ENCODE measurements at regions not wholly inside any gene's neighbourhood (a gene's known extent, or its start where the extent isn't known, plus 50 kb on each side); places are given as distances from the start of the nearest gene placed in this dataset.

DNA sequence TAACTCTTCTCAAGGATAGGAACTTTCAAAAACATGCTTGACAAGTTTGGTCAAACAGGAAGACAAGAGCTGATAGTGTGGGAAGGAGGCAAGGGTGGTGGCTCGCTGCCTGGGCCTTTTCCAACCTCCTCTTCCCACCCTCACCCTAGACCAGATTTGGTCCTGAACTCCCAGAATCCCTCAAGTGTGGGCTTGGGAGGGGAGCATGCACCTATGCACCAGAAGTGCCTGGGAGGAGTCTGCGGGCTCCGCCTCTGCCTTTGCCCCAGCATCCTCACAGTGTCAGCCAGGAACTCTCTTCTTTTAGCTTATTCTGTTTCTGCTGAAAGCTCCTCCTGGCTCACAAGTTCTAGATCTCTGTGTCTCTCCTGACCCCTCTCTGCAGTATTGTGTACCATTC is 126.2 kb upstream of the MRPS22 start:
- DNase-seq: no peak
- Histone ChIP-seq H3K27me3 (no peaks in the 10 kb centered on the region), H3K27ac (no peak overlapping the region), H3K4me3 (no peak overlapping the region), H3K9me3 (no peaks in the 10 kb centered on the region), H3K36me3 (ENCODE audit: low read depth, missing control alignments) (no peaks in the 10 kb centered on the region), H3K4me1 (no peaks in the 10 kb centered on the region)
- intact Hi-C loops (cut with DNase I; ENCODE audit: low total_unique reads): no loop called here
- WGBS, 2 donors: 97 to 100% methylated on average over 2 to 3 of the region's 3 CpGs
- TF ChIP-seq, protein P1, sequence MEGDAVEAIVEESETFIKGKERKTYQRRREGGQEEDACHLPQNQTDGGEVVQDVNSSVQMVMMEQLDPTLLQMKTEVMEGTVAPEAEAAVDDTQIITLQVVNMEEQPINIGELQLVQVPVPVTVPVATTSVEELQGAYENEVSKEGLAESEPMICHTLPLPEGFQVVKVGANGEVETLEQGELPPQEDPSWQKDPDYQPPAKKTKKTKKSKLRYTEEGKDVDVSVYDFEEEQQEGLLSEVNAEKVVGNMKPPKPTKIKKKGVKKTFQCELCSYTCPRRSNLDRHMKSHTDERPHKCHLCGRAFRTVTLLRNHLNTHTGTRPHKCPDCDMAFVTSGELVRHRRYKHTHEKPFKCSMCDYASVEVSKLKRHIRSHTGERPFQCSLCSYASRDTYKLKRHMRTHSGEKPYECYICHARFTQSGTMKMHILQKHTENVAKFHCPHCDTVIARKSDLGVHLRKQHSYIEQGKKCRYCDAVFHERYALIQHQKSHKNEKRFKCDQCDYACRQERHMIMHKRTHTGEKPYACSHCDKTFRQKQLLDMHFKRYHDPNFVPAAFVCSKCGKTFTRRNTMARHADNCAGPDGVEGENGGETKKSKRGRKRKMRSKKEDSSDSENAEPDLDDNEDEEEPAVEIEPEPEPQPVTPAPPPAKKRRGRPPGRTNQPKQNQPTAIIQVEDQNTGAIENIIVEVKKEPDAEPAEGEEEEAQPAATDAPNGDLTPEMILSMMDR (IDR thresholded peaks at IDR 0.05): no peak
- TF ChIP-seq POLR2A (IDR thresholded peaks at IDR 0.05): no peak

DNA sequence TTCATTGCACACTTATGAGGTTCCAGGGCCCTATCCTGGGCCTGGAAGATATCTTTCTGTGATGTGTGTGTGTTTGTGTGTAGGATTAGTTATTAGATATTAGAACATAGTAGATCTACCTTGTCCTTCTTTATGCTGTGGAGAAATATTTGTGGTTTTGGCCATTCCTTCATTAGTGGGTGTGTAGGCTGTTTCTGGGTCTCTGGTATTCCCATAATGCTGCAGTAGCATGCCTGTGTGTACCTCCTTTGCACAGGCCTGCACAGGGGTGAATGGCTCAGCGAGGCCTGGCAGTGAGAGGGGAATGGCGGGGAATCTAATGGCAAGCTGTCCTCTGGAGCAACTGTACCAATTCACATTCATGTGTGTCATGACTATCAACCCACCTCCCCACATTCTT is 125.8 kb upstream of the MRPS22 start:
- TF ChIP-seq, protein P1 (IDR thresholded peaks at IDR 0.05): no peak
- no peak for TF ChIP-seq POLR2A (IDR thresholded peaks at IDR 0.05)
- intact Hi-C loops (cut with DNase I; ENCODE audit: low total_unique reads): no loop called here
- no peaks in the 10 kb centered on the region for H3K27me3 ChIP-seq
- no peaks in the 10 kb centered on the region for H3K9me3 ChIP-seq
- H3K4me1 ChIP-seq: no peaks in the 10 kb centered on the region
- 93 to 95% methylated on average over 2 of the region's 2 CpGs for WGBS, 2 donors
- no peaks in the 10 kb centered on the region for H3K36me3 ChIP-seq (ENCODE audit: low read depth, missing control alignments)
- no peak for DNase-seq
- no peak overlapping the region for H3K27ac ChIP-seq
- H3K4me3 ChIP-seq: no peak overlapping the region

DNA sequence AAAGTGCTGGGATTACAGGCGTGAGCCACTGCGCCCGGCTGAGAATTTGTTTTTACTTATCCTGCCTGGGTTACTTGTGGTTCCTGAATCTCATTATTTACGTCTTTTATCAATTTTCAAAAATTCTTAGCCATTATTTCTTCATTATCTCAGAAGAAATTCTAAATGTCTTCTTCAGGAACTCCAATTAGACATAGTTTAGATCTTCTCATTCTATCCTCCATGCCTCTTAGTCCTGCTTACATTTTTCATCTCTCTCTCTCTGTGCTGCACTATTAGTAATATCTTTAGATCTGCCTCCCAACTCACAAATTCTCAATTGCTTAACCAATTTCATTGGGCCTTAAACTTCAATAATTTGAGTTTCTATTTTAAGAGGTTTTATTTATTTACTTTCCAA is 124.4 kb upstream of the MRPS22 start:
- Histone ChIP-seq H3K27ac (no peak overlapping the region), H3K27me3 (no peaks in the 10 kb centered on the region), H3K9me3 (no peaks in the 10 kb centered on the region), H3K4me3 (no peak overlapping the region), H3K36me3 (ENCODE audit: low read depth, missing control alignments) (no peaks in the 10 kb centered on the region), H3K4me1 (no peaks in the 10 kb centered on the region)
- WGBS, 2 donors: 96 to 98% methylated on average over 4 of the region's 4 CpGs
- no peak for TF ChIP-seq POLR2A (IDR thresholded peaks at IDR 0.05)
- TF ChIP-seq, protein P1 (IDR thresholded peaks at IDR 0.05): no peak
- DNase-seq: no peak
- intact Hi-C loops (cut with DNase I; ENCODE audit: low total_unique reads): no loop called here

DNA sequence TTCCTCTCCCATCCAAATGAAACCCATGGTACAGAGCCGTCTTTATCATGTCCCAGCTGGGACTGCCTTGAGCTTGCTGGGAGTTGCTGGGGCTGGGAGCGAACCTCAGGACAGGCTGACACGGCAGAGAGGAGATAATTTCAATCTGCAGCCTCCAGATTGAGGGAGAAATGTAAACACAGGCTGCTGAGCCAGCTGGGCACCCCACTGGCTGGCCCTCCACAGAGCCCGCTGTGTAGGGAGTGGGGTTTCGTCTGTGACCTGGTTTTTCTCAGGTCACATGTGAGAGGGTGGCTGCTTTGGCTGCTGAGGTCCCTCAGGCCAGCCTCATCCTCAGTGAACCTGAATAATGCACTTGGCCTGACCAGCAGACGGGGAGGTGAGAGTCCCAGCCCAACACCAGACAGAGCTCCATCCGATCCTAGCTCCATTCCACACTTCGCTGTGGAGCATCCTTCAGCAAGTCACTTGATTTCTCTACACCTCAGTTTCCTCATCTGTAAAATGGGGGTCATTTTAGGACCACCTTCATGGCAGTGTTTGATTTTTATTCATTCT is 121.6 kb upstream of the MRPS22 start:
- TF ChIP-seq, protein P1 (IDR thresholded peaks at IDR 0.05): no peak
- no peak for TF ChIP-seq POLR2A (IDR thresholded peaks at IDR 0.05)
- DNase-seq: no peak
- no peaks in the 10 kb centered on the region for H3K36me3 ChIP-seq (ENCODE audit: low read depth, missing control alignments)
- no peak overlapping the region for H3K4me3 ChIP-seq
- no peaks in the 10 kb centered on the region for H3K9me3 ChIP-seq
- intact Hi-C loops (cut with DNase I; ENCODE audit: low total_unique reads): no loop called here
- H3K4me1 ChIP-seq: peaks cover 3% of the 10 kb centered on the region
- H3K27ac ChIP-seq: no peak overlapping the region
- no peaks in the 10 kb centered on the region for H3K27me3 ChIP-seq
- WGBS, 2 donors: 79 to 87% methylated on average over 5 to 8 of the region's 8 CpGs

DNA sequence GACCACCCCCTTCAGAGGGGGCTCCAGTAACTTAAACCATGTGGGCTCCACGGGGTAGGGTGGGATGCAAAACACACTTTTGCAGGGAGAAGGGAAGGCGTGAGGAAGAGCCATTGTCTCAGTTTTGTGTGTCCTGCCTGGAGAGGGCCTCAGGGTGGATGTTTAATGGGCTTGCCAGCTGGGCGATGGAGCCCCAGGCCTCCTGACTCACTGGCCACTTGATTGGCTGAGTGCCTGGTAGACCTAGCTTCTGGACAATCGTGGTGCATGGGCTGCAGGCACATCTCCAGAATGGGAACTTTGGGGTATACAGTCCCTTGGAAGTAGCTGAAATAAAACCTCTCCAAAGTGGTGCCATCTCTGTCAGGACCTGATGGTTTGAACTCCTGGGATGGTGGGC is 118.3 kb upstream of the MRPS22 start:
- no peak for DNase-seq
- TF ChIP-seq POLR2A (IDR thresholded peaks at IDR 0.05): no peak
- TF ChIP-seq, protein P1 (IDR thresholded peaks at IDR 0.05): no peak
- Histone ChIP-seq H3K27me3 (no peaks in the 10 kb centered on the region), H3K9me3 (no peaks in the 10 kb centered on the region), H3K36me3 (ENCODE audit: low read depth, missing control alignments) (no peaks in the 10 kb centered on the region), H3K4me1 (peaks cover 4% of the 10 kb centered on the region), H3K4me3 (no peak overlapping the region), H3K27ac (no peak overlapping the region)
- WGBS, 2 donors: 79 to 85% methylated on average over 3 to 4 of the region's 4 CpGs
- intact Hi-C loops (cut with DNase I; ENCODE audit: low total_unique reads): no loop called here
